NCI-H1417 treated with DMSO at 0.1 percent for 48 hours (cell line): ENCODE measurements at regions not wholly inside any gene's neighbourhood (a gene's known extent, or its start where the extent isn't known, plus 50 kb on each side); places are given as distances from the start of the nearest gene placed in this dataset.
"Not testable (repeated sequence)": the region's sequence is repeated elsewhere in the genome, so short reads cannot be mapped to it uniquely, and the experiment has no call there.

Experiments
- DNase-seq: peaks from one replicate; lab custom pipeline; 2025; lab: John Stamatoyannopoulos, UW

DNA sequence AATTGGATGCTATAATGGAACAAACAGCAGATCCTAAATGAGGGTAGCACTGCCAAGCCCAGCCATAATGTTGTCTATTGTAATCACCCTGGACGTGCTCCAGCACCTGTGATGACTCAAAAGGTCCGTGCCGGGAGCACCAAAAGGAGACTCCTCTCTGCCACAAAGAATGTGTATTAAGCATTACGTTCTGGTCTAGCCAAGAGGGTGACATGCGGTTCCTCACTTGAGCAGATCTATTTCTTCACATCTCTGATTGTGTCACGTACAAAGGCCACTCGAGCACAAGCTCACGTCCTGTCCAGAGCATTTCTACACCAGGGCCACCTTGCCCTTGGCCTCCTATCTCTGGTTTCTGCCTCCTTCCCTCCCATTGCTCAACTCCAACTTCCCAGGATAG lies 219.9 kb upstream of the IRS2 start:
- DNase-seq = no peak

DNA sequence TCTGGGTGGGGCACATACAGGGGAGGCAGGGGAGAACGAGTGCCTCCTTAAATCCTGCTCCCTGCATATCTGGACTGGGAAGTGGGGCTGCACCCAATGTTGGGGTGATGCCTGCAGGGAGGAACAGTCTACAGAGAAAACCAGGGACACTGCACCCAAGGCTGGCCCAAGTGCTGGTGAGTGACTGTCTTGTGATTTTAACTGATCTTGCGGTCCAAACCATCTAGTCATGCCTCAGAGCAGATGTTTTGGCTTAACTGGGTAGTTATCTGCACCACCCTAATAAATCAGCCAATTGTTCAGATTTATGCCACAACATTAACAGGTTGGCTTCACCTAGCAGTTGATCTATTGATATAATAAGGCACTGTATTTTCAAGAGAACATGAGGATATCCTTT lies 219.2 kb upstream of the IRS2 start:
- DNase-seq = no peak

DNA sequence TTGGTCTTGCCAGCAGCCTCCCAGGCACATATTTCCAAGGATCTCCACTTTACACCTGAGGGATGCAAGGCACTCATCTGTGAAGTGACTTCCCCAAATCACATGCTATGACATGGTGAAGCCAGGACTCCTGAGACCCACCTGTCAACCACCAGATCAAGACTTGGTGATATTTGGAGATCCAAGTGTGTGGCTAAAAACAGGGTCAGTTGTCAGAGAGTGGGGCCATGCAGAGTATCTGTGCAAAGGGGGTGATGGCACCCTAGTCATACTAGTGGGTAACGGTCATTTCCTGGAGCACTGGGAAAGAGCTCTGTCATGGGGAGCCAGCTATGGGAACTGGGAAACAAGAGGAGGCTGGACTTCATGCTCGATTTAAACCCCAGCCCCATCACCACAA lies 218.4 kb upstream of the IRS2 start:
- no peak for DNase-seq

DNA sequence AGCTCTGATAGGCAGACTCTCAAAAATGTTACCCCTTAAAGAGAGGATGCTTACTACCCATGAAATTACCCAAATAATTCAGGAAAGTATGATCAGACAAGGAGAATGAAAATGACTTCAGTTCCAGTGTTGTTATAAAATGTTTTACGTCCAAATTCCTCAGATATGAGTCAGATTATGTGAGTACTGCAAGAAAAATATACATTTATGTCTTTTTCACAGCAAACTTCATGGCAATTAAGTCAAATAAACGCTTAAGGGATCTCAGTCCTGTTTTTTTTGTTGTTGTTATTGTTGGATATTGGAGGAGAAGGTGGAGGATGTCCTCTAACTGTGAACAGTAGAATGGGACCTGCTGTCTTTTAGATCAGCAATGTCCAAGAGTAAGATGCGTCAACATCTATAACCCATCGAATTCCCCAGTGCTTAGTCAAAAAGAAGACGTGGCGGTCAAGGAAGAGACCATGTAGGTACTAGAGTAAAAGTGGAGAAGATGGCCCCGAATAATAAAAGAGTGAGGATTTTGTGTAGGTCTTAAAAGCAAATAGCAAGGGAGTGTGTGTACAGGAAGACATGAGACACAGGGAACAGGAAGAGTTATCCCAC lies 215.4 kb upstream of the IRS2 start:
- no peak for DNase-seq

DNA sequence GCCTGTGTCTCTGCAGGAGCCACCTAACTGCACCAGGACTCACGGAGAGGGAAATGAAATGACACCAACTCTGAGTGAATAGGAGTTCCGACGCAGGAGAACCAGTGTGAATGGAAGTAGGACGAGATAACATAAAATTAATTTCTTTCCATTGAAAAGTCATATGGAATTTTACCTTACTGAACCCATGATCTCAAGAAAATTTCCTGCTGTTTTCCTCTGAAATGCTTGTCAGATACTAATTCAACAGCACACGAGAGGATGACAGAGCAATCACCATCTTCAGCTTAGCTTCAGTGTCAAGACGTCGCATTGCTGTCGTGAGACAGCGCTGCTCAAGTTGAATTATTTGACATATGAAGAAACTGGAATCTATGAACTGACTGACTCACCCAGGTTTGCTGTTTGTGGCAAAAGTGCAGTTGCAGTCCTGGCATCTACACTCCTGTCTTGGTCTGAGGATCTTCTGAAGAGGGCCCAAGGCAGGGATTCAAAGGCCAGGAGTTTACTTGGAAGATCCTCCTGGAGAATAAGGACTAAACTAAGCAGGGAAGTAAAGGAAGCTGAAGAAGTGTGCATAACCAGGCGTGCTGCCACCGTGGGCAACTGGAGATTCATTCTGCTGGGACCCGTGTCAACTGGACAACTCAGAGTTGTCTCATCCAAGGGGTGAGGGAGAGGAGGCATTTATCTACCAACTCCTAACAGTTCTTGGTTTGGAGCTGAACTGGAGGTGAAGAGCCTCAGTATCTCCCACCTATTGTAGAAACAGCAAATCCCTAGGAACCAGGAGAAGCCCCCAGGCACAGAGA lies 214.4 kb upstream of the IRS2 start:
- DNase-seq = no peak

DNA sequence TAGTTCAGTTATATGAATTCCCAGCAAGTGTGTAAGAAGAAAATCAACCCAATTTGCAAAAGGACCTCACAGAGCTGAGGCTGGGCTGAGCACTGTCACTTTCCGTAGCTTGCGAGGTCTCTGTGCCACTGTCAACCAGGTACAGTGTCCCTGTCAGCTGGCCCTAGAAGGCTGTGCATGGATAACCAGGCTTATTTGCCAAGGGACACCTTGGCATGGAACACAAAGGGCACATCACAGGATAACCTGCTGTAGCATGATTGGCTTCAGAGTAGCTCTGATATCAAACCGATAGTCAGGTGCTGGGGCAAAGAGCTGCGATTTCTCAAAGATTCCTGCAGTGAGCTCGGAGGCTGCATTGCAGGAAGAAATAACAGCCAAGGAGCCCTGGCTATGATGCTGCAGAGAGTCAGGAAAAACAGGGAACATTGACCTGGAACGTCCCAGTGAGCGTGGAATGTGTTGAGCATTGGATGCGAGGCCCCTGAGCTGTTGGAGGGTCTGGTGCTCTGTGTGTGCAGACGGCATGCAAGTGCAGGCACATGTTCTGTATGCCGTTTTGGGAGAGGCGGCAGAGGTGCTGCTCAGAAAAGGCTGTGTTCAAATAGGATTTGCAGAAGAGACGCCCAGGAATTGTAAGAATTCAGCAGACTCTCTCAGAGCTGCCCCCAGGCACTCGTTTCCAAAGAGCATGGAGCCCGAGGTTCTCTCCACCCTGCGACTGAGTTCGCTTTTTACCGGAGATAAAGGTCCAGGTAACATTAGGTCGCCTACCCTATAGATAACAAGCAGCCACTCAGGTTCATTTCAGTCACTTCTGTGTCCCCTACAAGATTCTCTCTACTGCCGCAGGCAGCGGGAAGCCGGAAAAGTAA lies 213.5 kb upstream of the IRS2 start:
- no peak for DNase-seq

DNA sequence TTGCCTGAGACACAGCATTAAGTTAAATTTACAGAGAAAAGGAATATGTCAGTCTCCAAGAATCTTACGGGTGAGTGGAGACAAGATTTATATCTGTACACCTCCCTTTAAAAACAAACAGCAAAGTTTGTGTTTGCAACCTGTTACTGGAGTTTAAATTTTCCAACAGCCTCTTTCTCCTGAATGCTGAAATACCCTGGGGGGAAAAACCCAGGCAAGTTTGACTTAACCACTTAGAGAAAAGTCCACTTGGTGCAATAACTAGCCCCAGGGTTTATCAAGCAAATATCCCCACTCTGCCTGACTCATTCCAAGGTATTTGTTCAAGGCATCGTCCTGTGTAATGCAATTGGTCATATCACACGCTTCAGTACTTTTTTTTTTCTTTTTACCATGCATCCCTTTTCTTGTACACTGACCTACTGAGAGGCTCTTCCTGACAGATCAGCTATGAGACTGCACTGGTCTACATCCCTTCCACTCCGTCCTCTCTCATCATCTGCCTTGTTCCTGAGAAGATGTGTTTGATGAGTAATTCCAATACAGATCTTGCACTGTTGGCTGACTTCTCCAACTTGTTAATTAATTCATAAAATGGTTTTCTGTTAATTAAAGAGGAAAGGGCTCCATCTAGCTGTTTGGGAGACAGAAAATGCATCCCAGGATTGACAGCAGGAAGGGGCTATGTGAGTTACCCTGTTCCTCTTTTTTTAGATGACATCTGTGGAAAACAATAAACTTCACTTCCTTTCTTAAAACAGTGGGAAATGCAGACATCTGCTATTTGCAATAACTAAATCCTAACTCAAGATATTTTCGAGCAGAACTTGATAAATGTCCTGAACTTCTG lies 212.5 kb upstream of the IRS2 start:
- no peak for DNase-seq

DNA sequence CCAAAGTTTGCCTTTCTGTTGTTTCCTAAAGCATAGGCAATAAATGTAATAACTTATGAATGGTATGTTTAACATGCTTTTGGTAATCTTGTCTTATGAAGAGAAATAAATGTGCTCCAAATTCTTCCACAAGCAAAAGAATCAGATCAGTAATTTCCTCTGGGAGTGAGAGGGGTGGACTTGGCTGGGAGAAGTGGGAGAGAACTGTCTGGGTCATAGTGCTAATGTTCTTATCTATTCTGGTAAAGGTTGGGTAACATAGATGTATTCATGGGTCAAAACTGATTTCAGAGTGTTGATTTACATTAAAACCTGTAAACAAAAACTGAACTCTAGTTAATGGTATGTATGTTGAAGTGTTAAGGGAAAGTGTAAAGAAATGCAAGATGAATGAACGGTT lies 211.7 kb upstream of the IRS2 start:
- DNase-seq = no peak

DNA sequence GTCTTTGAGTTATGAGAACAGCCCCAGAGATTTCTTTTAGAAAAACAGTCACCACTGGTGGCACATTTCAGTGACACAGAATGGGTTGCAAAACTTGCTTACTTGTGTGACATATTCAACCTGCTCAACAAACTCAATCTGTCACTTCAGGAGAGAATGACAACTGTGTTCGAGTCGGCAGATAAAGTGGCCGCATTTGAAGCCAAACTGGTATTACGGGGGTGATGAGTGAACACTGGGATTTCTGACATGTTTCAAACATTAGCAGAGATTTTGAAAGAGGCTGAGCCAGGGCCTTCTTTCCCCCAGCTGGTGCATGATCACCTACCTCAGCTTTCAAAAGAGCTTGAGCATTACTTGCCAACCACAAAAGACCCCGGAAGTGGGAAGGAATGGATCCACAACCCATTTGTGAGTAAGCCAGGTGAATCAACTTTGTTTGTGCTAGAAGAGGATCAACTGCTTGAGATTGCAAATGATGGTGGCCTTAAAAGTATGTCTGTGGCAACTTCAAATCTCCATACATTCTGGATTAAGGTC lies 210.7 kb upstream of the IRS2 start:
- DNase-seq = not testable (repeated sequence)

DNA sequence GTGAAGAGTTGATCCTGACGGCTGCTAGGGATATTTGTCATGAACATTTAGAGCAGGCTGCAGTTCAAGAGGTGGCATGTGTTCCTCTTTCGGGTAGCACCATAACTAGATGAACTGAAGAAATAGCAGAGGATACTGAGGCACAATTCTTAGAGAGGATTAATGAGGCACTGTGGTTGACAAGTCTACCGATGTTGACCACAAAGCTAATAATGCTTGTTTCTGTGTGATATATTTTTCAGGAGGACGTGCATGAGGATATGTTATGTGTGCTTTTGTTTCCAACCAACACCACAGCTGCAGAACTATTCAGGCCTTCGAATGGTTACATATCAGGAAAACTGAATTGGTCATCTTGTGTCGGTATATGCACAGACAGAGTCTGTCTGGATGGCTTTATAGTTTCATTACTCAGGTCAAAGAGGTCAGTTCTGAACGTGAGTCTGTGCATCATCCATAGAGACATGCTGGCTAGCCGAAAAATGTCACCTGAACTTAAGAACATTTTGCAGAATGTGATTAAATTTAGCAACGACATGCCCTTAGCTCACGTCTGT lies 210.1 kb upstream of the IRS2 start:
- DNase-seq = no peak

DNA sequence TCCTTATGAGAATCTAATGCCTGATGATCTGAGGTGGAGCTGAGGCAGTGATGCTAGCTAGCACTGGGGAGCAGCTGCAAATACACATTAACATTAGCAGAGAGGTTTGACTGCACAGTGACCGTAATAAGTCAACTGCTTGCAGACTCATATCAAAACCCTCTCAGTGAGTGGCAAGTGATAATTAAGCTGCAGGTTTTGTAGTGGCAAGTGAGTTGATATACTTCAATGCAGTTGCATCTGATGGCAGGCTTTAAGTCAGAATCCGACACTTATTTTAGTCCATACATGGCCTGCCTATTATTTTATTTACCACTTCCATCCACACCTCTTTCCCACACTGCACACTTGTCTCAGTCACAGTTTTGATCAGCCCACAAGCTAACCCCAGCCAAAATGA lies 209.2 kb upstream of the IRS2 start:
- DNase-seq = no peak

DNA sequence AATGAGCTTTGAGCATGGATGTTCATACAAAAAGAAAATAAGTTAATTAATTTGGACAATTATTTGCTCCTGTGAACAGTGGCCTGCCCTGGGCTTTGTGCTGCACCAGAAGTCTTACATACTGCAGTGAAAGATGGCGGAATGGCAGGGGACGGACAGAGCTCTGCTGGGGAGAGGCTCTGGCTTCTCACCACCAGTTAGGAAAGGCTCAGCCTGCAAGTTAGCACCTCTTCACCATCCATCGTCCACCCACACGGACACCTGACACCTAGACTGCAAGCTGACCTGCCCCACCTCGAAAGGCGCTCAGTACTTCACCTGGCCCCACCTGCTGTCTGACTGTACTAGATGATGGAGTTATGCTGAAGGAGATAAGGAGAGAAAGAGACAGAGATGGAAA lies 203.9 kb upstream of the IRS2 start:
- DNase-seq = no peak

DNA sequence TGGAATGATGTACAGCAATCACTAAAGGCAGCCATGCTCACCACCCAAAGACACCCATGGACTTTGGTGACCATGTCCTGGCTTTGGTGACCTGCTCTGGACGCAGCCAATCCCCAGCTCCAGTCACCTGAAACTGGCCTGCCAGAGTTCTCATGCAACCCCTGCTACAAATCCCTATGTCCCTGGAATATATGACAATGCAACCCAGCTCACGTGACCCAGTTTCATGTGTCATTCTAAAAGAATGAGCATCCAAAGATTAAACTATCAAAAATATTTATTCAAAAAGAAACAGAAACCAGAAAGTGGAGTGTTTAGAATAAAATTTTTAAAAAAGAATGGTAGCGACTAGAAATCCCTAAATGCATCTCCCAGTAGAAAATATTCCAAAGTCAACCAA lies 203.3 kb upstream of the IRS2 start:
- no peak for DNase-seq

DNA sequence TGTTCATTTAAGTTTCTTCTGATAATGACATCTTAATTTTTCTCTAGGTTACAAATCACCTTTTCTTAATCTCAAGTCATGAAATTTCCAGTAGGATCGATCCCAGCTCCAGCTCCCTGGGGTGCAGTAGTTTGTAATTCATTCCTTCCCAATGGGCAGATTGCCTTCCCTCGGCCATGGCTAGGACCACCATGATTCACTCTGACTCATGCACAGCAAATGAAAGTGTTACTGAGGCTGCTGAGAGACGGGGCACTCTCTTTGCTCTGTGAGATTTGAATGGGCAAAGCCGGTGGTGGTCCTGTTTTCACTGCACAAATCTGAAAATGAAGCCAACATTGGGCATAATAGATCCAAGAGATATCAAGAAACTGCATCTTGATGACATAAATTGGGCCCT lies 202.8 kb upstream of the IRS2 start:
- DNase-seq = no peak

DNA sequence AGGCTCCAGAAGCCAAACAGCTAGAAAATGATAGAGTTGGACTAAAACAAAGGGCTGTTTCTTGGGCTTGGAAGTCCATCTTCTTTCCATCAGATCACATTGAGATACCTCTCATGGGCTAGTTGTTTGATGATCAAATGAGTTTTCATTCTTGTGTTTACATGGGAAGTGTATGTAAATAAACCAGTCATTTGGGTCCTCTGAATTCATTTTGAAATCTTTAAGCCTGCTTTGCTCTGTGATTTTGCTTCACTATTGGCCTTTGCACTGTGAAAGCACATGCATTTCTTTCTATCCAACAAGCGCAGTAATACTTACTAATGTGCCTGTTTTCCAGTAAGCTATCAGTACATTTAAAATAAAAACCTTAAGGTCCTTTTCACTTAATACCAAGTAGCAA lies 200.5 kb upstream of the IRS2 start:
- no peak for DNase-seq

DNA sequence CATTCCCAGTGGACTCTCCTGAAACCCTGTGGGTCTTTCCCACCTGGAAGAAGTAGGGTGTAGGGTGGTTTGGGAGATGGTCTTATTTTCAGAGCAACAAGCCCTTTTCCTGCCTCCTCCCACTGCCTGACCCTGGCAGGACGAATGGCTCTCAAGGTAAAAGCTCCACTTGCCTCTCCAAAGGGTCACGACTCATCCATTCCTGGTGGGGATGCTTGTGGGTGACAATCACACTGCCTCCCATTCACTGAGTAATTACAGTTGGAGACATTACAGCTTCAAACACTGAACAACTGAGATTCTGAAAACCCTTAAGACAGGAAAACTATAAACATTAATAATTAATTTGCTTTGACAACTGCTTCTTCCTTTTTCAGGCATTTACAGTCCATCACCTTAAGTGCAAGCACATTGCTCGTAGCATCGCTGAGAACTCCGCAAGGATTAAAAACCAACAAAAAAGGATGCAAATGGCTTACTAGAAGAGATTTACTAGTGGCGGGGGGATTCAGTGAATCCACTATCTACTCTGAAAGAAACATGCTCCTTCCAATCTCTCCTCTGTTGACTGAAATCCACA lies 199.6 kb upstream of the IRS2 start:
- DNase-seq = no peak

DNA sequence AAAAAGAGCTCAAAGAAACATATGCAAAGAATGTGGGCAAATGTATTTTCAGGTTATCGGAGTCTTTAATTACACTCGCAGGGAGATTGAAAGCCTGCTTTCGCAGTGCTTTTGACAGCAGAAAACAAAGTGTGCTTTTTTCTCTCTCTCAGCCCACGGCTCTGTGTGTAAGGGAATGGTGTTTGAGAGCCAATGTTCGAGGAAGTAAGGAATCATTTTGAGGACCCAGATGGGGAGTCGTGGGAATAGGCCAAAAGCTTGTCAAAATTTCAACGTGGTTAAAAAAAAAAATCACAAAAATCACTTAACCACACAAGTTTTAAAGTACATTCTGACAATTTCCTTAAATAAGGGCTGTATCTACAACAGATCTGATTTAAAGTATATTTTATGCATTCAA lies 197.1 kb upstream of the IRS2 start:
- DNase-seq = no peak

DNA sequence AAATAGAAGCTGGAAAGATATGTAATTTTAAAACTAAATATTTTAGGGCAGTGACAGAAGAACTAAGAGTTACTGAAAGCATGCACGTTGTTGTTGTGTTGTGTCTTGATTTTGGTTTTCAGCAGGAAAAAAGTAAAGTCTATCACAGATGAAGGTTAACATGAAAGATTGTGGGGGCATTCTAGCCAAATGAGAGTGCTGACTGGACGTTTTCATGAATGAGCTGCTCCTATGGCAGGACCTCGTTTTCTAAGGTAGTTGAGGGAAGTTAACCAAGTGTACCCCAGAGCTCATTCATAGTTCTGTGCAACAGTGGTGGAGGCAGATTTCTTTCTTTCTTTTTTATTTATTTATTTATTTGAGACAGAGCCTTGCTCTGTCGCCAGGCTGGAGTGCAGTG lies 194.6 kb upstream of the IRS2 start:
- DNase-seq = no peak

DNA sequence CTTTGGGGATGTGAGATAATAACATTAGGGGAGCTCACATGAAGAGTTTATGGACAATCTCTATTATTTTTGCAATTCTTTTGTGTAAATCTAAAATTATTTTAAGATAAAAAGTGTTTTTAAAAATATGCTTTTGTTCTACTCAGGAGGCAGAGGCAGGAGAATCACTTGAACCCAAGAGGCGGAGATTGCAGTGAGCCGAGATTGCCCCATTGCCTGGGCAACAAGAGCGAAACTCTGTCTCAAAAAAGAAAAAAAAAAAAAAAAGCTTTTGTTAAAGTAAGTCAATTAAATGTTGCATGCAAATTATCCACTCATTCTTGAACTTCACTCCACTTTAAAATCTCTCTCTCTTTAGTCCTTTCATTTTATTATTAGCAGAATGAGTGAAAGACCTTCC lies 193.3 kb upstream of the IRS2 start:
- not testable (repeated sequence) for DNase-seq

DNA sequence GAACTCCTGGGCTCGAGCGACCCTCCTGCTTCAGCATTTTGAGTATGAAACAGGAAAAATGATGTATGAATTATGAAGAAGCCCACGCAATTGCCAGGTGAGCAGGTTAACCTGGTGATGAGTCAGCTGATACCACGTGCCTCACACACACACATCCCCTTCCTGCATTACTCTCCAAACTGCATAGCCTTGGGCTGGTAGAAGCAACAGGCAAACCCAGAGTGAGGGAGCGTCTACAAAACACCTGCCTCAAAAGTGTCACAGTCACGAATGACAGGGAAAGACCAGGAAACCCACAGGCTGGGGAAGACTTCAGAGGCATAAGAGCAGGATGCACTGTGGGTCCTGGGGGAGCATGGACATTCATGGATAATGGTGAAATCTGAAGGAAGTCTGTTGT lies 192.8 kb upstream of the IRS2 start:
- no peak for DNase-seq
